Subcutaneous abdominal adipose tissue (tissue), 5 donors: ENCODE measurements at regions not wholly inside any gene's neighbourhood (a gene's known extent, or its start where the extent isn't known, plus 50 kb on each side); places are given as distances from the start of the nearest gene placed in this dataset.

Experiments used
- H3K27ac ChIP-seq: one replicate; pipeline ENCODE4 v1.7.0; 2013; ENCODE audit warnings: low read depth, mild to moderate bottlenecking, inconsistent platforms, low read length, moderate library complexity
- H3K27me3 ChIP-seq, 5 donors: one replicate each; pipeline ENCODE4 v1.7.0; 2013; ENCODE audit warnings: low read length in 5 of 5, inconsistent platforms in 1 of 5; ENCODE audit not compliant: control insufficient read depth in 5 of 5, insufficient read depth in 4 of 5
- H3K36me3 ChIP-seq, 5 donors: one replicate each; pipeline ENCODE4 v1.7.0; 2013; ENCODE audit warnings: low read length in 5 of 5; ENCODE audit not compliant: control insufficient read depth in 5 of 5, insufficient read depth in 5 of 5
- H3K4me1 ChIP-seq, 5 donors: one replicate each; pipeline ENCODE4 v1.7.0; 2013; ENCODE audit warnings: low read length in 5 of 5, mild to moderate bottlenecking in 3 of 5, moderate library complexity in 1 of 5; ENCODE audit not compliant: control insufficient read depth in 5 of 5, insufficient read depth in 5 of 5
- H3K4me3 ChIP-seq, 5 donors: one replicate each; pipeline ENCODE4 v1.7.0; 2013; ENCODE audit warnings: low read length in 5 of 5, low read depth in 1 of 5
- H3K9ac ChIP-seq, 5 donors: one replicate each; pipeline ENCODE4 v1.7.0; 2013; ENCODE audit warnings: low read length in 5 of 5, mild to moderate bottlenecking in 4 of 5, moderate library complexity in 3 of 5
- H3K9me3 ChIP-seq, 5 donors: one replicate each; pipeline ENCODE4 v1.7.0; 2013; ENCODE audit warnings: low read length in 5 of 5; ENCODE audit not compliant: control insufficient read depth in 5 of 5
- donor health status: healthy.
- donor health status: healthy.
- donor health status: healthy.
- donor health status: healthy.
- donor health status: healthy.

GRCh38 chr2:236870370-236870769 is 215.3 kb upstream of the COPS8 start:
- Histone ChIP-seq H3K27me3 (no peaks in the 10 kb centered on the region), H3K9ac (no peak overlapping the region), H3K27ac (no peak overlapping the region), H3K4me3 (no peak overlapping the region), H3K4me1 (peaks cover 0 to 15% (median 0%) of the 10 kb centered on the region in 5 donors), H3K36me3 (no peaks in the 10 kb centered on the region), H3K9me3 (no peaks in the 10 kb centered on the region)

DNA sequence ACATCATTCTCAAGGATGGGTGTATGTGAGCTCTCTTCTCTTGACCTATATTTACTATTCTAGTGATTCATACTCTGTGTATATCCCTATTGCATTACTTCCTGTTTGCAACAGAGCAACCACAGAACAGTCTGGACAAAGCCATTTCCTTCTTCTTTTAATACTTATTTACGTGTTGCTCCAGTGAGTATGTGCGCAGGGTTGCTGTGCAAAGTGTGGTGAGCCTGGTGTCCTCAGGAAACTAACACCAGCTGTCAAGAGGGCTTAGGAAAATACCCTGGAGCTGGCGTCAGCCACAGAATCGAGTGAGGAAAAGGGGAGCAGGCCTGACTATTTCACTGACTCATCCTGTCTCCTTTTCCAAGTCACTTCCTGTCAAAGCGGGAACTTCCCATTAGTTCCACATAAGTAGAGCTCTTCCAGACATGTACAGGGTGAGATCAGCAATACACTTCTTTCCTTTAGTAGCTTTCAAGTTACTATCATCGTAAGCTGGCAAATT is 214.1 kb upstream of the COPS8 start:
- H3K36me3 ChIP-seq = no peaks in the 10 kb centered on the region
- H3K4me1 ChIP-seq = peaks cover 0 to 22% (median 8%) of the 10 kb centered on the region in 5 donors
- H3K9me3 ChIP-seq = no peaks in the 10 kb centered on the region
- H3K4me3 ChIP-seq = no peak overlapping the region
- H3K9ac ChIP-seq = no peak overlapping the region
- H3K27ac ChIP-seq = no peak overlapping the region
- no peaks in the 10 kb centered on the region for H3K27me3 ChIP-seq

GRCh38 chr2:236872015-236872414 is 213.7 kb upstream of the COPS8 start:
- H3K36me3 ChIP-seq = no peaks in the 10 kb centered on the region
- no peak overlapping the region for H3K9ac ChIP-seq
- no peak overlapping the region for H3K4me3 ChIP-seq
- no peaks in the 10 kb centered on the region for H3K27me3 ChIP-seq
- H3K9me3 ChIP-seq = no peaks in the 10 kb centered on the region
- no peak overlapping the region for H3K27ac ChIP-seq
- peaks cover 0 to 19% (median 8%) of the 10 kb centered on the region in 5 donors for H3K4me1 ChIP-seq

DNA sequence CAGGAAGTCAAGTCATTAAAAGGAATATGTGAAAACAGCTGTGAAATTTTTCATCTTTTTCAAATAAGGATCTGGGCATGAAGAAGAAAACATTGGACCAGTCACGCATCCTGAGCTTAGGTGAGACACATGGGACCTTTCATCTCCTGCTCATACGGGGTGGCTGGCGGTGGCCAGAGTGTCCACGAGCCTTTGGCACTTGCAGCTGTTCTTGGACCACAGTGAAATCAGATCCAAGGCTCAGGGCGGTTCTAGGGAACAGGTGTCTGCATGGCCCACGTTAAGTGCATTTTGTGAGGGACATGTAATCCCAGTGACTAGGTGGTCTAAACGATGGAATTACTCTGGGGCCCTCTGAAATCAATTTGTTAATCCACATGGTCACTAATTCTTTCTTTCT is 212.7 kb upstream of the COPS8 start:
- Histone ChIP-seq H3K27ac (no peak overlapping the region), H3K4me1 (peaks cover 0 to 18% (median 8%) of the 10 kb centered on the region in 5 donors), H3K9me3 (no peaks in the 10 kb centered on the region), H3K9ac (no peak overlapping the region), H3K4me3 (no peak overlapping the region), H3K36me3 (no peaks in the 10 kb centered on the region), H3K27me3 (no peaks in the 10 kb centered on the region)

- H3K4me3 ChIP-seq = no peak overlapping the region
- no peak overlapping the region for H3K27ac ChIP-seq
- H3K4me1 ChIP-seq = peaks cover 0 to 18% (median 8%) of the 10 kb centered on the region in 5 donors
- no peak overlapping the region for H3K9ac ChIP-seq
- no peaks in the 10 kb centered on the region for H3K9me3 ChIP-seq
- H3K27me3 ChIP-seq = no peaks in the 10 kb centered on the region
- no peaks in the 10 kb centered on the region for H3K36me3 ChIP-seq
Observed at GRCh38 chr2:236873636-236874035, 212.1 kb upstream of the COPS8 start.

DNA sequence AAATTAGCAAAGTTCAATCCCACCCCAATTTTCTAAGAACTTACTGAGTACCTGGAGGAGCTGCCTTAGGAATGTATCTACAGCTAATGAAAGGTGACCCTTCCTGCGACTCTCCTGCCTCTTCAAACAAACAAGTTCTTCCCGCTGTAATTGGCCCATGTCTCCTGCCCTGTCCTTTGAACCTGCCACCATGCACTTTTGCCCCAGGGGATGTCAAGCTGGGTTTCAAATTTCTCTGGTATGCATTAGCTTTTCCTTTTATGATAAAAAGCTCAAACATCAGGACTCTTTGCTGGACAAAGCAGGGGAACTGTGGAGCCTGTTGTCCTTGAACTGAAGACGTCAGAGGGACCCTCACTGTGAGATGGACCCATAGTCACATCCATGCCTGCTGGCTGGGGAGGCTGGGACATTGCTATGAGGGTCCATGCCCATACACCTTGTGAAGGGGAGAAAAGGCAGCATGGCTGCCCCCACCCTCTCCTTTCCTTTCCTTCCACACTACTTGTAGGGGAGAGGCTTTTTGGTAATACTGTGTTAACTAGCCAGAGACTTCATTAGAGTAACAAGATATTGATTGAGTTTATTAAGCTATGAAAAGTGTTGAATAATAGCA is 210.7 kb upstream of the COPS8 start:
- Histone ChIP-seq H3K27ac (no peak overlapping the region), H3K36me3 (no peaks in the 10 kb centered on the region), H3K4me1 (peaks cover 0 to 18% (median 8%) of the 10 kb centered on the region in 5 donors), H3K9ac (no peak overlapping the region), H3K9me3 (no peaks in the 10 kb centered on the region), H3K27me3 (no peaks in the 10 kb centered on the region), H3K4me3 (no peak overlapping the region)

DNA sequence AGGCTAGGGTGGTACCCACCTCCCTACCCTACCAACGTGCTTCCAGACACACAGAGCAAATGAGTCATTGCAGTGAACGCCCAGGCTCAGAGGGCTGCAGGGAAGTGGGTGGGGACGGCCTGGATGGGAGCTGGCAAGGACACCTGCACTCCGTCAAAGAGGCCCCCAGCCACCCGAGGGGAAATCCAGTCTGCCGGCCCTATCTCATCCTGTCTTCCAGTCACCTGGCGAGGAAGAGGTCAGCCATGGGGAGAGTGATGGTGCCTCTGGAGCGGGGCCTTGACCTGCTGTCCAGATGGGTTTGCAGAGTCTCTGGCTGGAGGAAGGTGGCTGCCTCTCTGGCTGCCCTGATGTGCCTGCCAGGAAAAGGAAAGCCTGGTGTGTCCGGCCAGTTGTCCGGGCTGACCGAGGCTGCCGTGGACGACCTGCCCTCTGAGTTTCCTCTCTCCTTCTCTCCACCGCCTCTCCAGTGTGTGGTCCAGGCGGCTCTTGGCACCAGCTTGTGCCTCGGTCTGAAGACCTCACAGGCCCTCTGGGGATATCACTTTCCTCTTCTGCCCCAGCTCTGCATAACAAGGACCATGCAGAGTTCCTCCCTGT is 209.7 kb upstream of the COPS8 start:
- Histone ChIP-seq H3K9me3 (no peaks in the 10 kb centered on the region), H3K27me3 (no peaks in the 10 kb centered on the region), H3K4me3 (peak overlapping the region in 1 of 5 donors; percentile 9), H3K9ac (no peak overlapping the region), H3K27ac (peak overlapping the region; percentile 13), H3K4me1 (peaks cover 0 to 17% (median 8%) of the 10 kb centered on the region in 5 donors), H3K36me3 (no peaks in the 10 kb centered on the region)

- no peaks in the 10 kb centered on the region for H3K36me3 ChIP-seq
- peak overlapping the region in 1 of 5 donors; percentile 9 for H3K4me3 ChIP-seq
- no peaks in the 10 kb centered on the region for H3K27me3 ChIP-seq
- no peak overlapping the region for H3K27ac ChIP-seq
- no peak overlapping the region for H3K9ac ChIP-seq
- peaks cover 0 to 14% (median 8%) of the 10 kb centered on the region in 5 donors for H3K4me1 ChIP-seq
- no peaks in the 10 kb centered on the region for H3K9me3 ChIP-seq
Observed at GRCh38 chr2:236876642-236877041, 209.0 kb upstream of the COPS8 start.

GRCh38 chr2:236877972-236878371 is 207.7 kb upstream of the COPS8 start:
- Histone ChIP-seq H3K36me3 (no peaks in the 10 kb centered on the region), H3K9me3 (no peaks in the 10 kb centered on the region), H3K4me3 (no peak overlapping the region), H3K27ac (no peak overlapping the region), H3K27me3 (no peaks in the 10 kb centered on the region), H3K9ac (no peak overlapping the region), H3K4me1 (peaks cover 0 to 8% (median 8%) of the 10 kb centered on the region in 5 donors)

GRCh38 chr2:236879416-236879963 is 206.2 kb upstream of the COPS8 start:
- Histone ChIP-seq H3K27ac (no peak overlapping the region), H3K27me3 (no peaks in the 10 kb centered on the region), H3K4me1 (peaks cover 0 to 8% (median 8%) of the 10 kb centered on the region in 5 donors), H3K9me3 (no peaks in the 10 kb centered on the region), H3K4me3 (no peak overlapping the region), H3K36me3 (no peaks in the 10 kb centered on the region), H3K9ac (no peak overlapping the region)
